ENCODE measurements at regions not wholly inside any gene's neighbourhood (a gene's known extent, or its start where the extent isn't known, plus 50 kb on each side); places are given as distances from the start of the nearest gene placed in this dataset.

DNA sequence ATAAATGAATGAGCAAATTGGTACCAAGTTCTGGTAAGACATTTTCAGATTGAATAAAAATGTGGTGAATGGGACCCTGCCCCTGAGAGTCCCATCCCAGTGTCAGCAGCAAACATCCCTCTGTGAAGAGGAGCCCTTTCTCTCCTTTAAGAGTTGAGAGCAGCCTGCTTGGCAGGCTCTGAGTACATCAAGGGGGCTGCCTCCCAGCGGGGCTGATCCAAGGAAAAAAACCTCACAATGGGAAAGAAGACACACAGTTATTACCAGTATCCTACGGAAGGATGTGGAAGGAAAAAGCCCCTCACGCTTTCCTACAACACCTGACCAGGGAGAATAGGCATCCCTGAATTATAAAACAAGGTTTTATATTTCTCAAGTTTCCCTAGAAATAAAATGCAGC, 293.8 kb upstream of the B3GAT1 start:
- no peak for TF ChIP-seq CTCF (IDR thresholded peaks at IDR 0.05; ENCODE audit: low read depth, low read length)
- TF ChIP-seq EZH2phosphoT487 (IDR thresholded peaks at IDR 0.05; ENCODE audit: low read depth), result no peak
